CD14-positive monocyte (primary cell): ENCODE measurements at regions not wholly inside any gene's neighbourhood (a gene's known extent, or its start where the extent isn't known, plus 50 kb on each side); places are given as distances from the start of the nearest gene placed in this dataset.

Experiments
- DNase-seq, 3 donors: peaks; one replicate each; pipeline ENCODE4 v3.0.0-alpha.2; 2011 to 2022
- H2AFZ ChIP-seq: 2 replicates; pipeline ENCODE4 v1.6.0; 2012; ENCODE audit warnings: mild to moderate bottlenecking, low read depth, low read length, inconsistent platforms; ENCODE audit not compliant: insufficient read depth, poor library complexity, severe bottlenecking
- H3K27ac ChIP-seq, 2 donors: 1 replicate in 1 of 2; 2 replicates in 1 of 2; pipeline ENCODE4 v1.5.1; 2012 to 2013; ENCODE audit warnings: low read length in 2 of 2, control low read depth in 1 of 2, inconsistent platforms in 1 of 2, low read depth in 1 of 2, mild to moderate bottlenecking in 1 of 2
- H3K27me3 ChIP-seq, 2 donors: one replicate each; pipeline versions ENCODE4 v1.6.0 to v1.6.1; 2011 to 2013; ENCODE audit warnings: low read length in 2 of 2; ENCODE audit not compliant: control insufficient read depth in 2 of 2, insufficient read depth in 2 of 2
- H3K36me3 ChIP-seq, 2 donors: replicated peaks in 1 of 2; 1 replicate in 1 of 2; 2 replicates in 1 of 2; pipeline versions ENCODE4 v1.5.1 to v1.6.1; 2012 to 2013; ENCODE audit warnings: low read length in 2 of 2, control low read depth in 1 of 2, inconsistent platforms in 1 of 2, mild to moderate bottlenecking in 1 of 2; ENCODE audit not compliant: insufficient read depth in 2 of 2, control insufficient read depth in 1 of 2
- H3K4me1 ChIP-seq, 2 donors: 1 replicate in 1 of 2; 2 replicates in 1 of 2; pipeline versions ENCODE4 v1.5.1 to v1.6.1; 2012 to 2013; ENCODE audit warnings: low read length in 2 of 2, control low read depth in 1 of 2, inconsistent platforms in 1 of 2, mild to moderate bottlenecking in 1 of 2, moderate library complexity in 1 of 2; ENCODE audit not compliant: insufficient read depth in 2 of 2, control insufficient read depth in 1 of 2
- H3K4me2 ChIP-seq: replicated peaks from 2 replicates; pipeline ENCODE3; 2012; ENCODE audit warnings: low read length, moderate library complexity, mild to moderate bottlenecking; ENCODE audit not compliant: poor library complexity, severe bottlenecking; ENCODE audit errors: extremely low read depth
- H3K4me3 ChIP-seq, 3 experiments: fragments of 200-600 bp in 1 of 3; sonication (generic) in 1 of 3; replicated peaks in 1 of 3; 1 replicate in 2 of 3; 2 replicates in 1 of 3; pipeline ENCODE4 v1.5.1; 2011 to 2013; ENCODE audit warnings: low read length in 3 of 3, mild to moderate bottlenecking in 3 of 3, control low read depth in 2 of 3, low read depth in 2 of 3, inconsistent platforms in 1 of 3, moderate library complexity in 1 of 3
- H3K79me2 ChIP-seq: 2 replicates; pipeline ENCODE4 v1.6.0; 2012; ENCODE audit warnings: mild to moderate bottlenecking, control low read depth, inconsistent platforms, low read length, moderate library complexity; ENCODE audit not compliant: insufficient read depth
- H3K9ac ChIP-seq: 2 replicates; pipeline ENCODE4 v1.6.0; 2017; ENCODE audit warnings: low read length, mild to moderate bottlenecking; ENCODE audit not compliant: insufficient read depth, poor library complexity, severe bottlenecking
- H3K9me3 ChIP-seq, 2 donors: replicated peaks in 1 of 2; 1 replicate in 1 of 2; 2 replicates in 1 of 2; pipeline versions ENCODE4 v1.5.1 to v1.6.1; 2012 to 2013; ENCODE audit warnings: low read length in 2 of 2, control low read depth in 1 of 2; ENCODE audit not compliant: control insufficient read depth in 1 of 2, insufficient read depth in 1 of 2
- H4K20me1 ChIP-seq: 2 replicates; pipeline ENCODE4 v1.6.0; 2012; ENCODE audit warnings: mild to moderate bottlenecking, low read length, control low read depth, moderate library complexity; ENCODE audit not compliant: insufficient read depth
- H3K27ac Mint-ChIP-seq, 7 donors: one replicate each; pipeline ENCODE4 v1.8.0; 2020; ENCODE audit warnings: mild to moderate bottlenecking in 7 of 7, mixed read lengths in 7 of 7, moderate library complexity in 6 of 7, inconsistent platforms in 2 of 7
- H3K27me3 Mint-ChIP-seq, 3 donors: one replicate each; pipeline ENCODE4 v1.8.0; 2021 to 2022; ENCODE audit warnings: low read depth in 3 of 3, mild to moderate bottlenecking in 3 of 3, mixed read lengths in 3 of 3, moderate library complexity in 3 of 3, inconsistent platforms in 1 of 3
- H3K36me3 Mint-ChIP-seq, 2 donors: one replicate each; pipeline ENCODE4 v1.8.0; 2020; ENCODE audit warnings: mixed read lengths in 2 of 2, inconsistent platforms in 1 of 2, mild to moderate bottlenecking in 1 of 2
- H3K4me1 Mint-ChIP-seq: one replicate; pipeline ENCODE4 v1.8.0; 2020; ENCODE audit warnings: mild to moderate bottlenecking, mixed read lengths
- H3K4me3 Mint-ChIP-seq, 2 donors: one replicate each; pipeline ENCODE4 v1.8.0; 2020; ENCODE audit warnings: mild to moderate bottlenecking in 2 of 2, mixed read lengths in 2 of 2, moderate library complexity in 1 of 2
- H3K9me3 Mint-ChIP-seq, 7 donors: one replicate each; pipeline ENCODE4 v1.8.0; 2020 to 2022; ENCODE audit warnings: mixed read lengths in 7 of 7, mild to moderate bottlenecking in 6 of 7, moderate library complexity in 6 of 7, inconsistent platforms in 2 of 7
- WGBS: methylation state at CpG from one replicate; pipeline ENCODE4 v1.1.5; 2013; ENCODE audit warnings: missing lambda C conversion rate; ENCODE audit not compliant: insufficient coverage; 5-methylcytosine and 5-hydroxymethylcytosine counted together
- intact Hi-C, 2 donors: fragments of 100-400 bp; cut with micrococcal nuclease; formaldehyde crosslinking; loops; one replicate each; pipeline versions ENCODE4 v1.15.0 to v1.15.1; 2023
- TF ChIP-seq, protein P1 (sequence below): fragments of 200-600 bp; IDR thresholded peaks from one replicate; pipeline ENCODE4 v1.8.0; 2022; ENCODE audit warnings: antibody characterized with exemption, mild to moderate bottlenecking

DNA sequence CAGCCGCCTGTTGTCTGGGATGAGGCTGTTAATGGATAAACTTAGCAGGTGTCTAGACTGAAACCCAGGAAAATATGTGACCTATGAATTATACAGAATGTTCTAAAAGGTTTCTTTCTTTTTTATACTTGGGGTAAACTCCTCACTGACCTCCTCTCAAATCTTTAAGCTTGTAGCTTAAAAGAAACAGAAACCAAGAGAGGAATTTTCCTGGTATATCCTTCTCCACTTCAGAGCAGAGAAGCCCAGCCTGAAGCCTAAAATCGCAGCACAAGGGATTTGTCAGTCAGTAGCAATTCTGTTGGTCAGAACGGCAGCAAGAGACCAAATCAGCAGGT lies 99.4 kb upstream of the RIPOR2 start:
- Histone ChIP-seq H3K36me3 (no peaks in the 10 kb centered on the region), H3K4me2 (peak overlapping the region; percentile 81), H3K27me3 (no peaks in the 10 kb centered on the region), H3K4me1 (peaks cover 16 to 37% of the 10 kb centered on the region in 2 donors), H3K9ac (peak overlapping the region; percentile 60), H3K9me3 (no peaks in the 10 kb centered on the region), H3K79me2 (peaks cover 38% of the 10 kb centered on the region), H3K4me3 (peak overlapping the region; percentile 39 to 99 (median 71)), H3K27ac (peak overlapping the region; percentile 64 to 93), H2AFZ (peak overlapping the region; percentile 93), H4K20me1 (no peaks in the 10 kb centered on the region)
- Mint-ChIP-seq H3K27me3 (no peaks in the 10 kb centered on the region), H3K4me3 (peak overlapping the region; percentile 89 to 97), H3K9me3 (peaks cover 0 to 4% (median 2%) of the 10 kb centered on the region in 7 donors), H3K27ac (peak overlapping the region; percentile 83 to 98 (median 87)), H3K4me1 (peaks cover 28% of the 10 kb centered on the region), H3K36me3 (peaks cover 3 to 8% of the 10 kb centered on the region in 2 donors)
- intact Hi-C loops: loop anchor here in 1 of 2 donors (5.0 kb wide), 1 partner anchor 37 kb away; no protein-coding TSS in a partner anchor
- TF ChIP-seq, protein P1, sequence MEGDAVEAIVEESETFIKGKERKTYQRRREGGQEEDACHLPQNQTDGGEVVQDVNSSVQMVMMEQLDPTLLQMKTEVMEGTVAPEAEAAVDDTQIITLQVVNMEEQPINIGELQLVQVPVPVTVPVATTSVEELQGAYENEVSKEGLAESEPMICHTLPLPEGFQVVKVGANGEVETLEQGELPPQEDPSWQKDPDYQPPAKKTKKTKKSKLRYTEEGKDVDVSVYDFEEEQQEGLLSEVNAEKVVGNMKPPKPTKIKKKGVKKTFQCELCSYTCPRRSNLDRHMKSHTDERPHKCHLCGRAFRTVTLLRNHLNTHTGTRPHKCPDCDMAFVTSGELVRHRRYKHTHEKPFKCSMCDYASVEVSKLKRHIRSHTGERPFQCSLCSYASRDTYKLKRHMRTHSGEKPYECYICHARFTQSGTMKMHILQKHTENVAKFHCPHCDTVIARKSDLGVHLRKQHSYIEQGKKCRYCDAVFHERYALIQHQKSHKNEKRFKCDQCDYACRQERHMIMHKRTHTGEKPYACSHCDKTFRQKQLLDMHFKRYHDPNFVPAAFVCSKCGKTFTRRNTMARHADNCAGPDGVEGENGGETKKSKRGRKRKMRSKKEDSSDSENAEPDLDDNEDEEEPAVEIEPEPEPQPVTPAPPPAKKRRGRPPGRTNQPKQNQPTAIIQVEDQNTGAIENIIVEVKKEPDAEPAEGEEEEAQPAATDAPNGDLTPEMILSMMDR: no peak
- WGBS: 0% methylated on average over 2 of the region's 3 CpGs
- no peak for DNase-seq

DNA sequence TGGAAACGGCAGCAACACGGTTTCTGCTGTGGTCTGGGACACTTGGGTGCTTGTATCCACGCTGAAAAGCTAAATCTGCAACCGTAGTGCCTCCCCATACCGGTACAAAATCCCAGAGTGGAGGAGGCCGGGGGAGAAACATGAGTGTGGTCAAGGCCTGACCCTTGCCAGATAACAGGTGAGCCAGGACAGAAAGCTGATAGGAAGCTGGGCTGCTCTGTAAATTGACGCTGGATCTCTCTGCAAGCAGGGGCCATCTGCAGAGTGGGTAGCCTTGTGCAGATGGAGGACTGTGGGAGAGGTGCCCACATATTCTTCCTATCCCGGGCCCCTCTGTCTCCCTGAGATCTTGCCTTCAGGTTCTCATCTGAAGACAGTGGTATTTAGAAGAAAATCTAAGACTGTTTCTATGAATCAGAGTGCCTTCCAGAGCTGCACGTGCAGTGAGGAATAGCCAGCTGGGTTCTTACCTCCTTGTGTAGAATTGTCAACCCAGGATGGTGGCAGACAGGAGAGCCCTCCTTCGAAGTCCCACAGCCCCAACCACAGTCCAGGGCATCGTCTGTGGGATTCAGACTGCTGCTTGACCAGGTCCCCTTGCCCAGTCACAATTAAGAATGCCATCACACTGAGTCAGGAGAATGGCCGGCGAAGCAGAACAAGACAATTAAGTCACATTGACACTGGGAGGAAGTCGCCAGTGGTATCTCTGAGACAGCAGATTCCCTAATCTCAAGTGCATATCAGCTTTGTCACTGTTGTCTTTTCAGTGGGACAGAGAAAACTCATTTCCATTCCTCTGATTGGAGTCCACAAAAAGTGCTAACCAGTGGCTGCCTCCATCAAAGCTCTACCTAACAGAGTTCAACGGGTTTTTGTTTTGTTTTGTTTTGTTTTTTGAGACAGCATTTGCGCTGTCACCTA lies 100.0 kb upstream of the RIPOR2 start:
- Histone ChIP-seq H3K9me3 (no peaks in the 10 kb centered on the region), H2AFZ (peak overlapping the region; percentile 93), H4K20me1 (no peaks in the 10 kb centered on the region), H3K36me3 (no peaks in the 10 kb centered on the region), H3K79me2 (peaks cover 41% of the 10 kb centered on the region), H3K9ac (peak overlapping the region; percentile 60), H3K4me3 (peak overlapping the region; percentile 39 to 99 (median 71)), H3K27ac (peak overlapping the region; percentile 64 to 93), H3K4me1 (peaks cover 18 to 44% of the 10 kb centered on the region in 2 donors), H3K4me2 (peak overlapping the region; percentile 81), H3K27me3 (no peaks in the 10 kb centered on the region)
- Mint-ChIP-seq H3K9me3 (peaks cover 0 to 4% (median 2%) of the 10 kb centered on the region in 7 donors), H3K36me3 (peaks cover 3 to 8% of the 10 kb centered on the region in 2 donors), H3K4me1 (peaks cover 30% of the 10 kb centered on the region), H3K27me3 (no peaks in the 10 kb centered on the region), H3K27ac (peak overlapping the region; percentile 83 to 98 (median 87)), H3K4me3 (peak overlapping the region; percentile 89 to 97)
- WGBS: 7% methylated on average over 7 of the region's 16 CpGs
- peak; percentile 46 to 72 (median 68) for DNase-seq
- TF ChIP-seq, protein P1: no peak
- intact Hi-C loops: loop anchor here in 1 of 2 donors (5.0 kb wide), 1 partner anchor 37 kb away; no protein-coding TSS in a partner anchor
